ENCODE measurements at regions not wholly inside any gene's neighbourhood (a gene's known extent, or its start where the extent isn't known, plus 50 kb on each side); places are given as distances from the start of the nearest gene placed in this dataset.

DNA sequence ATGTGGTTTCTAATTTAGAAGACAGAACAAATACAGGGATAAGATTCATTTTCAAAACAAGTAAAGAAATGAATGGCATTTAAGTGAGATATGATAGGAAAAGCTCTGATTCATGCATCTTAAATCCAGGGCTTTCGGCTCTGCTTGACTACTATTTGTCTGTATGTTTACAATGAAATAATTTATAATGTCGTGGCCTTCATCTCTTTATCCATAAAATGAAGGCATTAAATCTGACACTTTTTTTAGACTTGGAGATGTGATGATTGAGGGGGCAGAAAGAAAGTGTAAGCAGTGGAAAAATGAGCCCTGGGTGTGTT, 115.7 kb upstream of the KIT start:
- TF ChIP-seq BACH2 (CRISPR knock-in tag; IDR thresholded peaks at IDR 0.05; ENCODE audit: borderline replicate concordance): no peak
- TF ChIP-seq, protein P1, sequence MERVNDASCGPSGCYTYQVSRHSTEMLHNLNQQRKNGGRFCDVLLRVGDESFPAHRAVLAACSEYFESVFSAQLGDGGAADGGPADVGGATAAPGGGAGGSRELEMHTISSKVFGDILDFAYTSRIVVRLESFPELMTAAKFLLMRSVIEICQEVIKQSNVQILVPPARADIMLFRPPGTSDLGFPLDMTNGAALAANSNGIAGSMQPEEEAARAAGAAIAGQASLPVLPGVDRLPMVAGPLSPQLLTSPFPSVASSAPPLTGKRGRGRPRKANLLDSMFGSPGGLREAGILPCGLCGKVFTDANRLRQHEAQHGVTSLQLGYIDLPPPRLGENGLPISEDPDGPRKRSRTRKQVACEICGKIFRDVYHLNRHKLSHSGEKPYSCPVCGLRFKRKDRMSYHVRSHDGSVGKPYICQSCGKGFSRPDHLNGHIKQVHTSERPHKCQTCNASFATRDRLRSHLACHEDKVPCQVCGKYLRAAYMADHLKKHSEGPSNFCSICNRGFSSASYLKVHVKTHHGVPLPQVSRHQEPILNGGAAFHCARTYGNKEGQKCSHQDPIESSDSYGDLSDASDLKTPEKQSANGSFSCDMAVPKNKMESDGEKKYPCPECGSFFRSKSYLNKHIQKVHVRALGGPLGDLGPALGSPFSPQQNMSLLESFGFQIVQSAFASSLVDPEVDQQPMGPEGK (CRISPR knock-in tag; IDR thresholded peaks at IDR 0.05; ENCODE audit: borderline replicate concordance): no peak

All from SK-N-SH treated with all-trans-retinoic acid at 6 μM for 48 hours (cell line).